ENCODE measurements at regions not wholly inside any gene's neighbourhood (a gene's known extent, or its start where the extent isn't known, plus 50 kb on each side); places are given as distances from the start of the nearest gene placed in this dataset.
"Not testable (repeated sequence)": the region's sequence is repeated elsewhere in the genome, so short reads cannot be mapped to it uniquely, and the experiment has no call there.

- DNase-seq (ENCODE audit: low read depth in 1 of 2, low spot score in 1 of 2): no peak
These were observed 1448.6 kb upstream of the RAG2 start for GRCh38 chr11:38046571-38047135.

GRCh38 chr11:38043060-38043459 is 1445.0 kb upstream of the RAG2 start:
- DNase-seq (ENCODE audit: low read depth in 1 of 2, low spot score in 1 of 2): no peak

GRCh38 chr11:38038777-38039176 is 1440.7 kb upstream of the RAG2 start:
- no peak for DNase-seq (ENCODE audit: low read depth in 1 of 2, low spot score in 1 of 2)

GRCh38 chr11:38019072-38019775 is 1421.2 kb upstream of the RAG2 start:
- no peak for DNase-seq (ENCODE audit: low read depth in 1 of 2, low spot score in 1 of 2)

- no peak for DNase-seq (ENCODE audit: low read depth in 1 of 2, low spot score in 1 of 2)
These were observed 1416.4 kb upstream of the RAG2 start for GRCh38 chr11:38014405-38014804.

- DNase-seq (ENCODE audit: low read depth in 1 of 2, low spot score in 1 of 2): no peak
These were observed 1415.1 kb upstream of the RAG2 start for GRCh38 chr11:38013157-38013556.

GRCh38 chr11:38011496-38011895 is 1413.5 kb upstream of the RAG2 start:
- DNase-seq (ENCODE audit: low read depth in 1 of 2, low spot score in 1 of 2): no peak

GRCh38 chr11:38009932-38010331 is 1411.9 kb upstream of the RAG2 start:
- DNase-seq (ENCODE audit: low read depth in 1 of 2, low spot score in 1 of 2): no peak

- no peak for DNase-seq (ENCODE audit: low read depth in 1 of 2, low spot score in 1 of 2)
These were observed 1408.4 kb upstream of the RAG2 start for GRCh38 chr11:38006466-38006865.

GRCh38 chr11:38005597-38005996 is 1407.6 kb upstream of the RAG2 start:
- DNase-seq (ENCODE audit: low read depth in 1 of 2, low spot score in 1 of 2): no peak

- DNase-seq (ENCODE audit: low read depth in 1 of 2, low spot score in 1 of 2): no peak
These were observed 1401.1 kb upstream of the RAG2 start for GRCh38 chr11:37999171-37999570.

- DNase-seq (ENCODE audit: low read depth in 1 of 2, low spot score in 1 of 2): no peak
These were observed 1397.8 kb upstream of the RAG2 start for GRCh38 chr11:37995886-37996285.

GRCh38 chr11:37988031-37988430 is 1390.0 kb upstream of the RAG2 start:
- DNase-seq (ENCODE audit: low read depth in 1 of 2, low spot score in 1 of 2): no peak

GRCh38 chr11:37984991-37985390 is 1387.0 kb upstream of the RAG2 start:
- DNase-seq (ENCODE audit: low read depth in 1 of 2, low spot score in 1 of 2): no peak

GRCh38 chr11:37978647-37979046 is 1380.6 kb upstream of the RAG2 start:
- no peak for DNase-seq (ENCODE audit: low read depth in 1 of 2, low spot score in 1 of 2)

- DNase-seq (ENCODE audit: low read depth in 1 of 2, low spot score in 1 of 2): no peak
These were observed 1375.9 kb upstream of the RAG2 start for GRCh38 chr11:37973941-37974340.

- DNase-seq (ENCODE audit: low read depth in 1 of 2, low spot score in 1 of 2): no peak
These were observed 1374.7 kb upstream of the RAG2 start for GRCh38 chr11:37972691-37973090.

- not testable (repeated sequence) for DNase-seq (ENCODE audit: low read depth in 1 of 2, low spot score in 1 of 2)
These were observed 1371.3 kb upstream of the RAG2 start for GRCh38 chr11:37969336-37969735.

GRCh38 chr11:37968148-37968547 is 1370.1 kb upstream of the RAG2 start:
- no peak for DNase-seq (ENCODE audit: low read depth in 1 of 2, low spot score in 1 of 2)

- DNase-seq (ENCODE audit: low read depth in 1 of 2, low spot score in 1 of 2): no peak
These were observed 1369.6 kb upstream of the RAG2 start for GRCh38 chr11:37967635-37968034.

- DNase-seq (ENCODE audit: low read depth in 1 of 2, low spot score in 1 of 2): no peak
These were observed 1365.4 kb upstream of the RAG2 start for GRCh38 chr11:37963440-37963839.

- DNase-seq (ENCODE audit: low read depth in 1 of 2, low spot score in 1 of 2): no peak
These were observed 1359.7 kb upstream of the RAG2 start for GRCh38 chr11:37957717-37958116.

GRCh38 chr11:37951996-37952395 is 1354.0 kb upstream of the RAG2 start:
- no peak for DNase-seq (ENCODE audit: low read depth in 1 of 2, low spot score in 1 of 2)
